GM19238 (cell line): ENCODE measurements at regions not wholly inside any gene's neighbourhood (a gene's known extent, or its start where the extent isn't known, plus 50 kb on each side); places are given as distances from the start of the nearest gene placed in this dataset.

Experiments used
- DNase-seq: peaks from one replicate; pipeline ENCODE4 v3.0.0; 2011; ENCODE audit warnings: low spot score; ENCODE audit not compliant: insufficient read length

DNA sequence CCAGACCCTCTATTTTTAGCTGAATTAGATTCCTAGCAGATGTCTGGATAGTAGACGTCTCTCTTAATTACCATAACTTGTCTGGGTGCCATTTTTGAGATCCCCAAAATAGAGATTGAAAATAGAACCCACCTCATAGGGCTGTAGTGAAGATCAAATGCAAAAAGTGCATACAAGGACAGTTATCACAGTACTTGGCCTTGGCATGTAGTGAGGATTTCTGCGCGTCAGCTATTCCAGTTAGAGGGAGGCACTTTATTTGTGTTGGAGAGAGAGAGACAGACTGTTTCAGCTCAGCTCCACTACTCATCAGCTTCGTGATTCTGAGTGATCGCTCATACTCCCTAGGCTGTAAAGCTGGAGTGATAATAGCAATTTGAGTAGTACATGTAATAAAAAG is 59.6 kb upstream of the CDH13 start:
- no peak for DNase-seq

GRCh38 chr16:82563401-82563800 is 63.4 kb upstream of the CDH13 start:
- DNase-seq, result no peak

DNA sequence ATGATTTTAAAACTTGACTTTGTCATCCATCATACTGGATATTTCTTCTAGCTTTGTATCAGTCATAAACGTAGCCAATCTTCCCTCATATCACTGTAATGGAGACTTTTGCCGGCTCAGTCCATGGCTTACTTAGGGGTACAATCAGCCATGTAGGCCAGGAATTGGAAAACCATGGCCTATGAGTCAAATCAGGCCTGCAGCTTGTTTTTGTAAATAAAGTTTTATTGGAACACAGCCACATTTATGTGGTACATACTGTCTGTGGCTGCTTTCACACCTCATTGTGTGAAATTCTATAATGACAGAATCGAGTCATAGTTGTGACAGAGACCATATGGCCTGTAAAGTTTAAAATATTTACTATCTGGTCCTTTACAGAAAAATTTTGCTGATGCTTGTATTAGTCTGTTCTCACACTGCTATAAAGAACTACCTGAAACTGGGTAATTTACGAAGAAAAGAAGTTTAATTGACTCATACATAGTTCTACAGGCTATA is 64.5 kb upstream of the CDH13 start:
- no peak for DNase-seq

- no peak for DNase-seq
Observed at GRCh38 chr16:82560805-82561325, 65.9 kb upstream of the CDH13 start.

- no peak for DNase-seq
Observed at GRCh38 chr16:82544378-82545160, 82.2 kb upstream of the CDH13 start.

DNA sequence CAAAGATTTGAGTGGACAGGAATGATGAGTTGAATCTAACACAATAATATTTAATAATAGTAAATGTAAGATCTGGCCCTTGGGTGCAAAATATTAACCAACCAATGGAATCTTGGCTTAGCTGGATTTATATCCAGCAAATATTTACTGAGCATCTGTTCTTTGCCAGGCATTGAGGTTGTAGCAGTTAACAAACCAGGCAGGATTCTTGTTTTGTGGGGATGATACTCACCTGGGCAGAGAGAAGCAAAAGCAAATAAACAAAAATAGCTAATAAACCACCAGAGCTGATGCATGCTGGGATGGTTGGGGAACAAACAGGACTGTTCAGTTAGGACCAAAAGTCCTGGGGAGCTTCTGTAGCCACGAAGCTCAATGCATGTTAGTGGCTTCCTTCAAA is 84.1 kb upstream of the CDH13 start:
- no peak for DNase-seq

GRCh38 chr16:82541103-82541502 is 85.7 kb upstream of the CDH13 start:
- no peak for DNase-seq

- DNase-seq, result no peak
Observed at GRCh38 chr16:82535764-82536163, 91.0 kb upstream of the CDH13 start.

DNA sequence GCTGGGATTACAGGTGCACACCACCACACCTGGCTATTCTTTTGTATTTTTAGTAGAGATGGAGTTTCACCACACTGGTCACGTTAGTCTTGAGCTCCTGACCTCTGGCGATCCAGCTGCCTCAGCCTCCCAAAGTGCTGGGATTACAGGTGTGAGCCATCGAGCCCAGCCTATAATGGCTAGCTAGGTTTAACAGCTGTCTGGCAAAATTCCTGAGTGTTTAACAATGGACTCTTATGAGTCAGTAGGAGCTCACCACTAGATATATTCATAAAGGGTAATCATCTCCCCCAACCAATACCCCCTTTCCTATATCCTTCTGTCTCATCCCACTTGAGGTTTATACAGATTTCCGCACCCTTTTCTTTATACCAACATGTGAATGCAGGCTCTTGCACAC is 91.5 kb upstream of the CDH13 start:
- DNase-seq, result no peak

- DNase-seq, result no peak
Observed at GRCh38 chr16:82533189-82533588, 93.6 kb upstream of the CDH13 start.

DNA sequence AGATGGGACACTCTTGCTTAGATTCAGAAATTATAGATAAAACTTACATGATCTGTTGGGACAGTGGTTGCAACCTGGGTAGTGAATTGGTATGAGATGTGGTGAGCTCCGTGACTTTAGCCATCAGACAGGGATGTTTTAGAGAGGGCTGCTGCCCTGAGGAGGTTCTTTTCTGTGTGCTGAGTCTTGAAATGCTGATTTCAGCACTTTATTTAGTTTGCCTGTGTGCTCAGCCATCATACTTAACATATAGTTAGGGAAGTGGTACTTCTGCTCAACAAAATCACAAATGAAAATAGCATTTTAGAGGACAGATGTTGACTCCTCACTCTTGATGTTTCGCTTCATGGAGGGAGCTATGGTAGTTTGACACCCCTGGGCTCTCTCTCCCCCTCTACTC is 95.9 kb upstream of the CDH13 start:
- no peak for DNase-seq

DNA sequence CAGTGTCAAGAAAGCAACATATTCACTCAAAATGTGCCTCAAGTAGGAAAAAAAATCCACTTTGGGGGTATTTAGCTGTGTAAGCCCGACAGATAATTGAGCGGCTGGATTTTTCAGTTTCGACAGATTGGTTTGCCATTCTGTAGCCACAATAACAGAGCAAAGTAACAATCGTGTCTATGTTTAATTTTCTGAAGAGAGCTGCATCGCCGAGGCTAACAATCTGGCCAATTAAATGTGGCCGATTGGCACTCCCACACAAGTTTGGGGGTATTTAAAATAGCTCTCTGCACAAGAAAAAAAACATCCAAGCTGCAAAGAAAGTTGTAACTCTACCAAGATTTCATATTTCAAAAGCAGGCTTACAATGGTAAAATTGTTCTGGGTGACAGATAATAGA is 99.7 kb upstream of the CDH13 start:
- no peak for DNase-seq

- DNase-seq, result no peak
Observed at GRCh38 chr16:82524976-82525375, 101.8 kb upstream of the CDH13 start.

GRCh38 chr16:82523815-82524214 is 103.0 kb upstream of the CDH13 start:
- DNase-seq, result no peak

DNA sequence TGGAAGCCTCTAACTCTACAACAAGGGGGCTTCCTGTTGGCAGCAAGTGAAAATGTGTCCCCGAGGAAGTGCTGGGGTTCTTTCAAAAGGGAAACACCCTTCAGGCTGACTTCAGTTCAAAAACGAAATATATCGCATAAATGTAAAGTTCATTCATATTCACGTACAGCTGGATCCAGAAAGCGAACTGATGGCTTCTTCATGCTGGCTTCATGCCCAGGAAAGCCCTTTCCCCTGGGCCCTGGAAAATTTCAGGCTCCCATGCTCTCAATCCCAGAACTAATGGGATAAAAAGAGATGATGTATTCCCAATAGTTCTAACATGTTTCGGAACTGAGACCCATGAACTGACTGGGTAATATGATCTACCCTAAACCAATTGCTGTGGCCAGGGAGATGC is 104.7 kb upstream of the CDH13 start:
- DNase-seq, result no peak

GRCh38 chr16:82518811-82519210 is 108.0 kb upstream of the CDH13 start:
- DNase-seq, result no peak

DNA sequence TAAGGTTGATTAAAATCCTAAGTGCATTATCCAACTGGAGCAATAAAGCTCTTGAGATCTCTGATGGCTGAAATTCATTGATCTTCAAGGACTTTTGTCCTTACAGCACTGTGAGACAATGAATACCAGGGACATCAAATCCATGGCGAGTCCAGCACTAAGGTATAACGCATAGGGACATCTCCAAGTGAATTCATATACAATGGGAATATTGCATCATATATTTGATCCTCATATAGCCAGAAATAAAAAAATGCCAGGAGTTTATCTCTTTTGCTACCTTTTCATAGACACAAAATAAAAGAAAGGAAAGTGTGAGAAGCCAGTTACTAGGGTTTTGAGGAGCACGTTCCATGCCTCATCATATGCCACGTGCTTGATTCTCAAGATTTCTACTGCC is 112.5 kb upstream of the CDH13 start:
- no peak for DNase-seq

- no peak for DNase-seq
Observed at GRCh38 chr16:82510789-82511305, 115.9 kb upstream of the CDH13 start.

DNA sequence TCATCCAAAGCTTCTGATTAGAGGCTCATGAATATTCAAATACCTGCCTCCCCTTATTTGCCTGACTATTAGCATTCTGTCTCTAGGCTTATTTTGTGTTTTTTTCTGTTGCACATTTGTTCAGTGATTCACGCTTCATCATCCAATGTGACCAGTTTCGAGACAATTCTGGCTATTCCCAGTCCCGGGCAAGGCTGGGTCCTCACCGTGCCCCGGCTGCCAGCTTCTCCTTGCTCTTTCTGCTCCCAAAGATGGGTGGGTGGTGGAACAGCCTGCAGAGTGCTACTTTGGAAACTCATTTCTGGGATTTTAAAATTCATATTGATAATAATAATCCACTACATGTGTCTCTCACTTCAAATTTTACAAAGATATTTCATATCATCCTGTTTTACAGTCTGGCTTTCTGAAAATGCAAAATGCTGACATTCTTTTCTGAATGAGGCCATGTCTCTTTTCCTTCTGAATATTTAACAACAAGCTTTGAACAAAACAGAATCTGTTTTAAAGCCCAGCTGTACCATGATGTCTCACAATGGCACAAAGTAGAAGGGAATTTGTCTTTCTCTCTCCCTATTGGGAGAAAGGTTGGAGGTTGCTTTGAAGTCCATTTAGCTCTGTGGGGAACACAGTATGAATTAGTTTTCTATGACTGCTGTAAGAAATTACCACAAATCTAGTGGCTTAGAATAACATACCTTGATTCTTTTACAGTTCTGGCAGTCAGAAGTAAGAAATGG is 116.9 kb upstream of the CDH13 start:
- DNase-seq, result no peak

DNA sequence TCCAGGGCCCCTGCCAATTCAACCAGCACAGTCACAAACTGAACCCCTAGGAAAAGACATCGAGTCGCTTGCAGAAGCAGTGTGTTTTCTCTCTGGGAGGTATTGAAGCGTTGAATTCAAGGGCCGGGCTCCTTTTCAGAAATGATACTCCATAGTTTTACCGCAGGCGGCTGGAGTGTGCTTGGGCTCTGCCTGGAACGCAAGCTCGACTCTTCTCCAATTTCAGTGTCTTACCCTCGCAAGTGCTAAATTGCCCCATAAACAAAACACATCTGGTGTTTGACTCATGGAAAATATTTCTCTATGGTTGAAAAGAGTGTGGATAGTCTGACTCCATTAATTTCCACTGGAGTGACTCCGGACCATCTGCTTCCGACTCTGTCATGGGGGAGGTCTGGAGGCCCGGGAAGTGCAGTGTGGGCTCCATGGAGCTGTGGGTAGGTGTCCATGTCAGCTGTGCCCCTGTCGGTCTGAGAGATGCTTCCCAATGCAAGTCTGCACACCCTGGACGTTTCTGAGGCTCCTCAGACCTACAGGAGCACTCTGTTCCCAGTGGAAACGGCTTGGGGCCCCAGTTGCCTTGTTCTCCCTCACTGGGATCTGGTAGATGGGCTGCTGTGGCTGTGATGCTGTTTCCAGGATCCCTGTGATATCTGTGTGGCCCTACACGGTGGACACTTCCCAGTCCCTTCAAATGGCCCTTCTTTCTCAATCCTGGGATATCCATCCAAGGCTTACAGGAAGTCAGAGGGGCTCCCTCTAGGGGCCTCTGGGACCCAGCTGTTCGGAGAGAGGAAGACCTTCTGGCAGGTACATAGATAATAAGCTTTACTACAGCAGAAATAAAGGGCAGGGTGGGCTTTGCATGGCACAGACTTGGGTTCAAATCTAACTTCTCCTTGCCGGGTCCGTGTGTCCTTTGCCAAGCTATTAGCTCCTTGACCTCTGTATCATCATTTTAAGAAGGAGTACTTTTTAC is 119.8 kb upstream of the CDH13 start:
- no peak for DNase-seq

DNA sequence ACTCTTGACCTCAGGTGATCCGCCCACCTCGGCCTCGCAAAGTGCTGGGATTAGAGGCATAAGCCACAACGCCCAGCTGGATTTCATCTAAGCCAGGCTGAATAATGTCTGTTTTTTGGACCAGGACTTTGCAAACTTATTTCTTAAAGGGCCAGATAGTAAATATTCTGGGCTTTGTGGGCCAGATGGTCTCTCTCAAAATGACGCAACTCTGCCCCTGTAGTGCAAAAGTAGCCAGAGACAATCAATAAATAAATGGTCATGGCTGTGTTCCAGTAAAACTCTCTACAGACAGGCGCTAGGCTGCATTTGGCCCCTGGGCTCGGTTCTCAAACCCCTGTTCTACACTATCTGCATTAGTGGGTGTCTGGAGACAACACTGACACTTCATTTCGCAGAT is 121.9 kb upstream of the CDH13 start:
- DNase-seq, result no peak
